Mammary epithelial cell (primary cell): ENCODE measurements at regions not wholly inside any gene's neighbourhood (a gene's known extent, or its start where the extent isn't known, plus 50 kb on each side); places are given as distances from the start of the nearest gene placed in this dataset.

ENCODE experiments used
- EZH2 ChIP-seq: IDR thresholded peaks from 2 replicates; pipeline ENCODE4 v1.6.1; 2012; ENCODE audit warnings: low read length, inconsistent platforms, borderline replicate concordance
- TF ChIP-seq, protein P1 (sequence below), 2 donors: IDR thresholded peaks in 1 of 2; conservative IDR thresholded peaks in 1 of 2; 2 replicates each; pipeline ENCODE4 v1.5.1; 2011 to 2012; ENCODE audit warnings: inconsistent platforms in 2 of 2, low read length in 2 of 2, mild to moderate bottlenecking in 2 of 2, control low read depth in 1 of 2, low read depth in 1 of 2; ENCODE audit not compliant: insufficient read depth in 1 of 2; ENCODE audit errors: extremely low read depth in 1 of 2

DNA sequence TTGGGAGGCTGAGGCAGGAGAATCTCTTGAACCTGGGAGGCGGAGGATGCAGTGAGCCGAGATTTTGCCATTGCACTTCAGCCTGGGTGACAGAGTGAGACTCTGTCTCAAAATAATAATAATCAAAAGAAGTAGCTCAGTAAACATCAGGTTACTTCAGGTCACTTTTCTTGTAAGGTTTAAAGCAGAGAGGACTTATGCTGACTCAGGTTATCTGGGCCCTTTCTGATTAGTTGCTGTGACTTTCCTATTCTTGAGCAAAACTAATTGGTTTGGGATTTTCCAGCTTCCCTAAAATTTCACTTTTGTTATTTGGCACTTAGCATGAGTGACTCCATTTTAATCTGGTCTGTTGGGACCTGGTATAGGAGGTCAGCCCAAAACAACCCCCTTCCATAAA lies 812.9 kb downstream of the NLGN4X start:
- TF ChIP-seq, protein P1, sequence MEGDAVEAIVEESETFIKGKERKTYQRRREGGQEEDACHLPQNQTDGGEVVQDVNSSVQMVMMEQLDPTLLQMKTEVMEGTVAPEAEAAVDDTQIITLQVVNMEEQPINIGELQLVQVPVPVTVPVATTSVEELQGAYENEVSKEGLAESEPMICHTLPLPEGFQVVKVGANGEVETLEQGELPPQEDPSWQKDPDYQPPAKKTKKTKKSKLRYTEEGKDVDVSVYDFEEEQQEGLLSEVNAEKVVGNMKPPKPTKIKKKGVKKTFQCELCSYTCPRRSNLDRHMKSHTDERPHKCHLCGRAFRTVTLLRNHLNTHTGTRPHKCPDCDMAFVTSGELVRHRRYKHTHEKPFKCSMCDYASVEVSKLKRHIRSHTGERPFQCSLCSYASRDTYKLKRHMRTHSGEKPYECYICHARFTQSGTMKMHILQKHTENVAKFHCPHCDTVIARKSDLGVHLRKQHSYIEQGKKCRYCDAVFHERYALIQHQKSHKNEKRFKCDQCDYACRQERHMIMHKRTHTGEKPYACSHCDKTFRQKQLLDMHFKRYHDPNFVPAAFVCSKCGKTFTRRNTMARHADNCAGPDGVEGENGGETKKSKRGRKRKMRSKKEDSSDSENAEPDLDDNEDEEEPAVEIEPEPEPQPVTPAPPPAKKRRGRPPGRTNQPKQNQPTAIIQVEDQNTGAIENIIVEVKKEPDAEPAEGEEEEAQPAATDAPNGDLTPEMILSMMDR (conservative IDR thresholded peaks at IDR 0.05 in 1 of 2, IDR thresholded peaks at IDR 0.05 in 1 of 2; ENCODE audit: extremely low read depth in 1 of 2, insufficient read depth in 1 of 2, low read depth in 1 of 2, low read length in 2 of 2) = no peak
- TF ChIP-seq EZH2 = no peak
